GM12875 (cell line): ENCODE measurements at regions not wholly inside any gene's neighbourhood (a gene's known extent, or its start where the extent isn't known, plus 50 kb on each side); places are given as distances from the start of the nearest gene placed in this dataset.

Experiments
- H3K4me3 ChIP-seq: one replicate; pipeline ENCODE4 v1.5.1; 2011; ENCODE audit warnings: low read depth, low read length, control low read depth
- CTCF ChIP-seq: IDR thresholded peaks from 2 replicates; pipeline ENCODE4 v1.5.1; 2011; ENCODE audit warnings: low read depth, mild to moderate bottlenecking, control low read depth, inconsistent platforms, low read length, moderate library complexity, borderline replicate concordance; ENCODE audit not compliant: insufficient read depth

DNA sequence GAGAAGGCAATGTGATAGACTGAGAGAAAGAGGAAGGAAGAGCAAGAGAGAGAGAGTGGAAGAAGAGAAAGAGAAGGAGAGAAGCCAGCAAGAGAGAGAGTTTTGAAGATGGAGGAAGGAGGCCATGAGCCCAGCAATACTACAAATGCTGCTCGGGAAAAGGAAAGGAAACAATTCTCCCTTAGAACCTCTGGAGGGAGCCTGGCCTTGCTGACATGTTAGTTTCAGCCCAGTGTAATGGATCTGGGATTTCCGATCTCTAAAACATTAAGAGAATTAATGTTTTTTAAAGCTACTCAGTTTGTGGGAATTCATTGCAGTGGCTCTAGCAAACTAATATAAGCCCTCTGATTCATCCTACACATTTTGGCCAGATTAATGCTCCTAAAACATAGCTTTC, 206.8 kb upstream of the MTPN start:
- H3K4me3 ChIP-seq = no peak overlapping the region

DNA sequence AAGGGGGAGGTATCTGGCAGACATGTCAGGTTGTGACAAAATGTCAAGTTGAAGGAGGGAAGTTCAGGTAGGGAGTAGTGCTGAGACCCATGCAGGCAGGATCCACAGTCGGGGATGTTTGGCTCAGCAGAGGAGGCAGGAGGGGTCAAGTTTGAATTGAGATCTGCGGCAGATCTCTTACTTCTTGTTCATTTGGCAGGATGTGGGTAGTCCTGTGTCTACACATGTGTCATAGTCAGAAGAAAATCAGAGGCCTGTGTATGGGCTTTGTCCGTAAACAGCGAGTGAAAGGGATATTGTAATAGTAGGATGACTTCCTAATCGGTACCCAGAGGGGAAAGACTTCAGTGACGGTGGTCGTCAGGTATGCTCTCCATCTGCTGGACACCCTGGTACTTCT, 203.8 kb upstream of the MTPN start:
- TF ChIP-seq CTCF = no peak
- H3K4me3 ChIP-seq = no peak overlapping the region

More for the DNA sequence above, 206.8 kb upstream of the MTPN start:
- no peak for TF ChIP-seq CTCF

GRCh38 chr7:136179851-136180721, 202.9 kb upstream of the MTPN start:
- no peak for TF ChIP-seq CTCF
- no peak overlapping the region for H3K4me3 ChIP-seq

DNA sequence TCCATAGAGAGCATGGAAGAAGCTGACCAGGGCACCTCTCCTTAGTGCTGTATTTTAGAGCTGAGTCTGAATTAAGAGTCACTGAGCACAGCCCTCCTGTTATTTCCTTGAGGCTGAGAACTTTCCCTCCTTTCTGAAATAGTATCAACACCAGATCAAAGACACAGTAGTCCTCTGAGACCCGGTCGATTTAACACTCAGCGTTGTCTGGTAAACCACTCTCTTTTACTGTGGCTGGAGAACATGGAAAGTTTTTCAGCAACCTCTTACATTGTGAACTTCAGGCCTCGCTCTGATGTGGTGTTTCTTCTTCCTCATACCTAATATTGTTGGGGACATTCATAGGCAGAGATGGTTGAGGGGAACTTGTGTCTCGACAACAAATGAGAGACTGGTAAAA, 202.0 kb upstream of the MTPN start:
- TF ChIP-seq CTCF = no peak
- H3K4me3 ChIP-seq = no peak overlapping the region

DNA sequence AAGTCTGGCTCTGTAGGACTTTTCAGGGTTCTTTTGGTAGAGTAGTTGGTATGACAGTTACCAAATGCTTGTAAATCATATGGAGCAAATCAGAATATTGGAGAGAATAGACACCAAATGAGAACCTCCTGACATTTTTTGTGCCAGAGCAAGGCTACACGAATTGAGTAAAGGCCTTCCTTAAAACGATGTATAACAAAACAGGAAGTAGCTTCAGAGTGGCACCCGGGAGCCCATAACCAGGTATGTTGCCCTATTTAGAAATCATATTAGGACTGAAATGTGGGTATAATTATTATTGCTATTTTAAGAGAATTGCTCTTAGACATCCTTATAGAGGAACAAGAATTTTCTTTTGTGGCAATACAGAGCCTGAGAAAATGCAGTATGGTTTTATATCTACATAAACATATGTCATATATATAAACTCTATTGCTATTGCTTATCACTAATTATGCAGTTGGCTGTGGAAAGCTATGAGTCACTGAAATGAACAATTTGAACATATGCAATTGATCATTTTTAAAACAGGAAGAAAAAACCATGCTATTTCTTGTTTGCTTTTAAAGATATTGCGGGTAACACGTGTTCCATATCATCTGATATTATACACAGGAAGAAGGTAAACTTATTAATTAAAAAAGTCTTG, 197.4 kb upstream of the MTPN start:
- no peak overlapping the region for H3K4me3 ChIP-seq
- TF ChIP-seq CTCF = no peak

GRCh38 chr7:136173874-136174273, 196.7 kb upstream of the MTPN start:
- no peak overlapping the region for H3K4me3 ChIP-seq
- no peak for TF ChIP-seq CTCF

GRCh38 chr7:136171233-136171632, 194.1 kb upstream of the MTPN start:
- TF ChIP-seq CTCF = no peak

More at GRCh38 chr7:136171233-136171632, 194.1 kb upstream of the MTPN start:
- H3K4me3 ChIP-seq = no peak overlapping the region
